Hepatocyte (in vitro differentiated cells): ENCODE measurements at regions not wholly inside any gene's neighbourhood (a gene's known extent, or its start where the extent isn't known, plus 50 kb on each side); places are given as distances from the start of the nearest gene placed in this dataset.
A peak's percentile ranks its signal among the peaks of the same experiment; 100 is the strongest.

Experiments used
- DNase-seq: peaks from one replicate; pipeline ENCODE4 v3.0.0-alpha.2; 2016; ENCODE audit warnings: low spot score
- H2AFZ ChIP-seq: fragments of 200-600 bp; sonication (generic); 2 replicates; pipeline ENCODE4 v1.6.0; 2016; ENCODE audit warnings: antibody characterized with exemption, mild to moderate bottlenecking
- H3K27ac ChIP-seq: fragments of 200-600 bp; sonication (generic); 2 replicates; pipeline ENCODE4 v1.5.1; 2016; ENCODE audit warnings: mild to moderate bottlenecking
- H3K27me3 ChIP-seq: fragments of 200-600 bp; sonication (generic); 2 replicates; pipeline ENCODE4 v1.6.1; 2016
- H3K36me3 ChIP-seq: fragments of 200-600 bp; sonication (generic); replicated peaks from 2 replicates; pipeline ENCODE4 v1.5.1; 2016; ENCODE audit warnings: low read depth; ENCODE audit not compliant: insufficient read depth
- H3K4me1 ChIP-seq: fragments of 200-600 bp; sonication (generic); 2 replicates; pipeline ENCODE4 v1.5.1; 2016; ENCODE audit warnings: mild to moderate bottlenecking, moderate library complexity; ENCODE audit not compliant: insufficient read depth
- H3K4me2 ChIP-seq: fragments of 200-600 bp; sonication (generic); 2 replicates; pipeline ENCODE4 v1.6.0; 2016
- H3K4me3 ChIP-seq: fragments of 200-600 bp; sonication (generic); 2 replicates; pipeline ENCODE4 v1.5.1; 2016; ENCODE audit warnings: mild to moderate bottlenecking
- H3K79me2 ChIP-seq: fragments of 200-600 bp; sonication (generic); 2 replicates; pipeline ENCODE4 v1.6.0; 2017; ENCODE audit warnings: mild to moderate bottlenecking
- H3K9me2 ChIP-seq: fragments of 200-600 bp; sonication (generic); replicated peaks from 2 replicates; pipeline ENCODE4 v1.6.0; 2017; ENCODE audit warnings: mild to moderate bottlenecking; ENCODE audit not compliant: insufficient read depth
- H3K9me3 ChIP-seq: fragments of 200-600 bp; sonication (generic); 2 replicates; pipeline ENCODE4 v1.5.1; 2016; ENCODE audit warnings: low read depth, mild to moderate bottlenecking
- H4K20me1 ChIP-seq: fragments of 200-600 bp; sonication (generic); 2 replicates; pipeline ENCODE4 v1.6.0; 2016; ENCODE audit warnings: mild to moderate bottlenecking; ENCODE audit not compliant: insufficient read depth, poor library complexity, severe bottlenecking
- EZH2 ChIP-seq: fragments of 200-600 bp; sonication (generic); IDR thresholded peaks from 2 replicates; pipeline ENCODE4 v1.6.1; 2016; ENCODE audit warnings: antibody characterized with exemption, mild to moderate bottlenecking, borderline replicate concordance
- EZH2phosphoT487 ChIP-seq: fragments of 200-600 bp; sonication (generic); IDR thresholded peaks from one replicate; pipeline ENCODE4 v1.6.1; 2018; ENCODE audit warnings: antibody characterized with exemption, mild to moderate bottlenecking, low read depth, moderate library complexity; ENCODE audit not compliant: unreplicated experiment, severe bottlenecking
- WGBS: methylation state at CpG from one replicate; pipeline ENCODE4 v1.1.6; 2016; ENCODE audit warnings: low lambda C conversion rate; ENCODE audit errors: missing lambda C conversion rate; 5-methylcytosine and 5-hydroxymethylcytosine counted together
- TF ChIP-seq, protein P1 (sequence below): fragments of 200-600 bp; sonication (generic); IDR thresholded peaks from 2 replicates; pipeline ENCODE4 v1.5.1; 2016; ENCODE audit warnings: antibody characterized with exemption, mild to moderate bottlenecking; ENCODE audit not compliant: poor library complexity

DNA sequence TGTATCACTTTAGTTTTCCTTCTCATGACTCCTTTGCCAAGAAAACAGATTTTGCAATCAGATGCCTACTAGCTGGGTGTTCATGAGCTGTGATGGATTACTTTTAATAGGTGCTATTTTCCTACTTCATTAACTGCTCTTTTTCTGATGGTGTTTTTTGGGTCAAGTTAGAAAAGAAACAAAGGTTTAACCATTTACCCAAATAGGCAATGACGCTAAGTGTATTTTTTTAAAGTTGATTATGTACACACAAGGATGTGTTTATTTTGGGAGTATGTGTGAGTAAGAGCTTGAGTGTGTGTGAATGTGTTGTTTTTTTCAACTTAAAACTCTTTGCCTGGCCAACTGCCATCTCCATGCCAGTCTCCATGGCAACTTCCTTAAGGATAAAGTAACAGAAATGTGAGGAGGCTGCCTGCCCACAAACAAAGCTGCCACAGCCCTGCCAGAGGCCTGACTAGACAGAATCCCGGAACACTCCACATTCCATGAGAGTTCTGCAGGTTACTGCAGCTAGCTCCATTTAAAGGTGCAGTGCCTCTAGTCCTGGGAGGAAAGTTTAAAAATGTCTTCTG lies 215.6 kb upstream of the RBMS3 start:
- no peaks in the 10 kb centered on the region for H3K4me1 ChIP-seq
- H3K27ac ChIP-seq: peak overlapping the region; percentile 52
- no peaks in the 10 kb centered on the region for H3K36me3 ChIP-seq
- H3K4me3 ChIP-seq: no peak overlapping the region
- no peaks in the 10 kb centered on the region for H3K79me2 ChIP-seq
- H3K9me3 ChIP-seq: no peaks in the 10 kb centered on the region
- H2AFZ ChIP-seq: no peak overlapping the region
- TF ChIP-seq EZH2 (no peak), EZH2phosphoT487 (no peak)
- TF ChIP-seq, protein P1, sequence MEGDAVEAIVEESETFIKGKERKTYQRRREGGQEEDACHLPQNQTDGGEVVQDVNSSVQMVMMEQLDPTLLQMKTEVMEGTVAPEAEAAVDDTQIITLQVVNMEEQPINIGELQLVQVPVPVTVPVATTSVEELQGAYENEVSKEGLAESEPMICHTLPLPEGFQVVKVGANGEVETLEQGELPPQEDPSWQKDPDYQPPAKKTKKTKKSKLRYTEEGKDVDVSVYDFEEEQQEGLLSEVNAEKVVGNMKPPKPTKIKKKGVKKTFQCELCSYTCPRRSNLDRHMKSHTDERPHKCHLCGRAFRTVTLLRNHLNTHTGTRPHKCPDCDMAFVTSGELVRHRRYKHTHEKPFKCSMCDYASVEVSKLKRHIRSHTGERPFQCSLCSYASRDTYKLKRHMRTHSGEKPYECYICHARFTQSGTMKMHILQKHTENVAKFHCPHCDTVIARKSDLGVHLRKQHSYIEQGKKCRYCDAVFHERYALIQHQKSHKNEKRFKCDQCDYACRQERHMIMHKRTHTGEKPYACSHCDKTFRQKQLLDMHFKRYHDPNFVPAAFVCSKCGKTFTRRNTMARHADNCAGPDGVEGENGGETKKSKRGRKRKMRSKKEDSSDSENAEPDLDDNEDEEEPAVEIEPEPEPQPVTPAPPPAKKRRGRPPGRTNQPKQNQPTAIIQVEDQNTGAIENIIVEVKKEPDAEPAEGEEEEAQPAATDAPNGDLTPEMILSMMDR: no peak
- H3K27me3 ChIP-seq: no peaks in the 10 kb centered on the region
- no peaks in the 10 kb centered on the region for H4K20me1 ChIP-seq
- 9% methylated on average over 2 of the region's 2 CpGs for WGBS
- DNase-seq: peak; percentile 87
- H3K4me2 ChIP-seq: peak overlapping the region; percentile 1
- H3K9me2 ChIP-seq: no peaks in the 10 kb centered on the region

DNA sequence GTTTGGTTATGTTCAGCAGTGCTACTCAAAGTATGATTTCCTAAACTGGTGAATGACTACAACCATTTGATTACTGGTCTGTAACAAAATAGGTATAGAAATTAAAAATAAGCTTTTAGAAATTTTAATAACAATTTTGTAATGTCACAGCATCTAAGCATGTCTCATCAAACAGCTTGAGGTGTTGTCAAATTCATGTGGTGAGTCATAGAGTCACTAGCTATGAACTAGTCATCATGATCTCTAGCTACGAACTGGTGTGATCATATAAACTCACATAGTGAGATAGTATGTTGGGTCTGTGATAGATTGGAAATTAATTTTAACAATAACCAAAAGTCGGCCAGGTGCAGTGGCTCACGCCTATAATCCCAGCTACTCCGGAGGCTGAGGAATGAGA lies 213.9 kb upstream of the RBMS3 start:
- no peak for TF ChIP-seq EZH2
- TF ChIP-seq EZH2phosphoT487: no peak
- TF ChIP-seq, protein P1: no peak
- no peak overlapping the region for H3K4me2 ChIP-seq
- no peak overlapping the region for H3K27ac ChIP-seq
- H4K20me1 ChIP-seq: no peaks in the 10 kb centered on the region
- H3K9me2 ChIP-seq: no peaks in the 10 kb centered on the region
- H2AFZ ChIP-seq: no peak overlapping the region
- no peaks in the 10 kb centered on the region for H3K9me3 ChIP-seq
- no peaks in the 10 kb centered on the region for H3K36me3 ChIP-seq
- no peak for DNase-seq
- WGBS: 94% methylated on average over 4 of the region's 4 CpGs
- H3K27me3 ChIP-seq: no peaks in the 10 kb centered on the region
- no peak overlapping the region for H3K4me3 ChIP-seq
- no peaks in the 10 kb centered on the region for H3K79me2 ChIP-seq
- H3K4me1 ChIP-seq: no peaks in the 10 kb centered on the region

DNA sequence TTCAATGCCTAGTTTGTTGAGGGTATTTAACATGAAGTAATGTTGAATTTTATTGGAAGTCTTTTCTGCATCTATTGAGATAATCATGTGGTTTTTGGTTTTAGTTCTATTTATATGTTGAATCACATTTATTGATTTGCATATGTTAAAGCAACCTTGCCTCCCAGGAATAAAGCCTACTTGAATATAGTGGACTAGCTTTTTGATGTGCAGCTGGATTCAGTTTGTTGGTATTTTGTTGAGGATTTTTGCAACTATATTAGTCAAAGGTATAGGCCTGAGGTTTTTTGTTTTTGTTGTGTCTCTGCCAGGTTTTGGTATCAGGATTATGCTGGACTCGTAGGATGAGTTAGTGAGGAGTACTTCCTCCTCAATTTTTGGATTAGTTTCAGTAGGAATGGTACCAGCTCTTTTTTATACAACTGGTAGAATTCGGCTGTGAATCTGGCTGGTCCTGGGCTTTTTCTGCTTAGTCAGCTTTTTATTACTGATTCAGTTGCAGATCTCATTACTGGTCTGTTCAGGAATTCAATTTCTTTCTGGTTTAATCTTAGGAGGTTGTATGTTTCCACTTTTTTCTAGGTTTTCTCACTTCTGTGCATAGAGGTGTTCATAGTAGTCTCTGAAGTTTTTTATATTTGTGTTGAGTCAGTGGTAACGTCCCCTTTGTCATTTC lies 209.8 kb upstream of the RBMS3 start:
- H4K20me1 ChIP-seq: no peaks in the 10 kb centered on the region
- 92% methylated on average over 3 of the region's 3 CpGs for WGBS
- no peaks in the 10 kb centered on the region for H3K27me3 ChIP-seq
- TF ChIP-seq EZH2: no peak
- no peak for TF ChIP-seq EZH2phosphoT487
- TF ChIP-seq, protein P1: no peak
- no peaks in the 10 kb centered on the region for H3K79me2 ChIP-seq
- H3K9me2 ChIP-seq: no peaks in the 10 kb centered on the region
- no peaks in the 10 kb centered on the region for H3K36me3 ChIP-seq
- no peak overlapping the region for H3K4me3 ChIP-seq
- no peak overlapping the region for H2AFZ ChIP-seq
- no peaks in the 10 kb centered on the region for H3K4me1 ChIP-seq
- no peaks in the 10 kb centered on the region for H3K9me3 ChIP-seq
- no peak overlapping the region for H3K4me2 ChIP-seq
- DNase-seq: no peak
- H3K27ac ChIP-seq: no peak overlapping the region
